ENCODE measurements at regions not wholly inside any gene's neighbourhood (a gene's known extent, or its start where the extent isn't known, plus 50 kb on each side); places are given as distances from the start of the nearest gene placed in this dataset.

GRCh38 chr6:137792160-137793033 lies 74.7 kb upstream of the TNFAIP3 start:
- no peak for TF ChIP-seq PATZ1 (CRISPR knock-in tag; IDR thresholded peaks at IDR 0.05; ENCODE audit: borderline replicate concordance)
- no peak for TF ChIP-seq PPARA (CRISPR knock-in tag; IDR thresholded peaks at IDR 0.05; ENCODE audit: borderline replicate concordance)
- TF ChIP-seq, protein P1, sequence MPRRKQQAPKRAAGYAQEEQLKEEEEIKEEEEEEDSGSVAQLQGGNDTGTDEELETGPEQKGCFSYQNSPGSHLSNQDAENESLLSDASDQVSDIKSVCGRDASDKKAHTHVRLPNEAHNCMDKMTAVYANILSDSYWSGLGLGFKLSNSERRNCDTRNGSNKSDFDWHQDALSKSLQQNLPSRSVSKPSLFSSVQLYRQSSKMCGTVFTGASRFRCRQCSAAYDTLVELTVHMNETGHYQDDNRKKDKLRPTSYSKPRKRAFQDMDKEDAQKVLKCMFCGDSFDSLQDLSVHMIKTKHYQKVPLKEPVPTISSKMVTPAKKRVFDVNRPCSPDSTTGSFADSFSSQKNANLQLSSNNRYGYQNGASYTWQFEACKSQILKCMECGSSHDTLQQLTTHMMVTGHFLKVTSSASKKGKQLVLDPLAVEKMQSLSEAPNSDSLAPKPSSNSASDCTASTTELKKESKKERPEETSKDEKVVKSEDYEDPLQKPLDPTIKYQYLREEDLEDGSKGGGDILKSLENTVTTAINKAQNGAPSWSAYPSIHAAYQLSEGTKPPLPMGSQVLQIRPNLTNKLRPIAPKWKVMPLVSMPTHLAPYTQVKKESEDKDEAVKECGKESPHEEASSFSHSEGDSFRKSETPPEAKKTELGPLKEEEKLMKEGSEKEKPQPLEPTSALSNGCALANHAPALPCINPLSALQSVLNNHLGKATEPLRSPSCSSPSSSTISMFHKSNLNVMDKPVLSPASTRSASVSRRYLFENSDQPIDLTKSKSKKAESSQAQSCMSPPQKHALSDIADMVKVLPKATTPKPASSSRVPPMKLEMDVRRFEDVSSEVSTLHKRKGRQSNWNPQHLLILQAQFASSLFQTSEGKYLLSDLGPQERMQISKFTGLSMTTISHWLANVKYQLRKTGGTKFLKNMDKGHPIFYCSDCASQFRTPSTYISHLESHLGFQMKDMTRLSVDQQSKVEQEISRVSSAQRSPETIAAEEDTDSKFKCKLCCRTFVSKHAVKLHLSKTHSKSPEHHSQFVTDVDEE (CRISPR knock-in tag; IDR thresholded peaks at IDR 0.05): no peak
- no peak for TF ChIP-seq TCF4 (CRISPR knock-in tag; IDR thresholded peaks at IDR 0.05; ENCODE audit: borderline replicate concordance)
- TF ChIP-seq ZNF8 (CRISPR knock-in tag; IDR thresholded peaks at IDR 0.05): no peak
- no peak for TF ChIP-seq RARB (CRISPR knock-in tag; IDR thresholded peaks at IDR 0.05)
- no peak for TF ChIP-seq ZC3H10 (CRISPR knock-in tag; IDR thresholded peaks at IDR 0.05)
- no peak for TF ChIP-seq CREB5 (CRISPR knock-in tag; IDR thresholded peaks at IDR 0.05; ENCODE audit: low read depth)
- ATAC-seq: no peak

GRCh38 chr6:137793805-137794515 lies 73.1 kb upstream of the TNFAIP3 start:
- no peak for ATAC-seq
- TF ChIP-seq ESRRG (CRISPR knock-in tag; IDR thresholded peaks at IDR 0.05) (no peak), PPARA (CRISPR knock-in tag; IDR thresholded peaks at IDR 0.05; ENCODE audit: borderline replicate concordance) (no peak), RARB (CRISPR knock-in tag; IDR thresholded peaks at IDR 0.05) (no peak), BACH2 (CRISPR knock-in tag; IDR thresholded peaks at IDR 0.05; ENCODE audit: borderline replicate concordance) (no peak), CSRNP3 (CRISPR knock-in tag; IDR thresholded peaks at IDR 0.05) (no peak), PATZ1 (CRISPR knock-in tag; IDR thresholded peaks at IDR 0.05; ENCODE audit: borderline replicate concordance) (no peak), ZFP30 (CRISPR knock-in tag; IDR thresholded peaks at IDR 0.05) (no peak), OSR1 (CRISPR knock-in tag; IDR thresholded peaks at IDR 0.05) (no peak), ARNTL (CRISPR knock-in tag; IDR thresholded peaks at IDR 0.05; ENCODE audit: borderline replicate concordance, low read depth) (no peak)

DNA sequence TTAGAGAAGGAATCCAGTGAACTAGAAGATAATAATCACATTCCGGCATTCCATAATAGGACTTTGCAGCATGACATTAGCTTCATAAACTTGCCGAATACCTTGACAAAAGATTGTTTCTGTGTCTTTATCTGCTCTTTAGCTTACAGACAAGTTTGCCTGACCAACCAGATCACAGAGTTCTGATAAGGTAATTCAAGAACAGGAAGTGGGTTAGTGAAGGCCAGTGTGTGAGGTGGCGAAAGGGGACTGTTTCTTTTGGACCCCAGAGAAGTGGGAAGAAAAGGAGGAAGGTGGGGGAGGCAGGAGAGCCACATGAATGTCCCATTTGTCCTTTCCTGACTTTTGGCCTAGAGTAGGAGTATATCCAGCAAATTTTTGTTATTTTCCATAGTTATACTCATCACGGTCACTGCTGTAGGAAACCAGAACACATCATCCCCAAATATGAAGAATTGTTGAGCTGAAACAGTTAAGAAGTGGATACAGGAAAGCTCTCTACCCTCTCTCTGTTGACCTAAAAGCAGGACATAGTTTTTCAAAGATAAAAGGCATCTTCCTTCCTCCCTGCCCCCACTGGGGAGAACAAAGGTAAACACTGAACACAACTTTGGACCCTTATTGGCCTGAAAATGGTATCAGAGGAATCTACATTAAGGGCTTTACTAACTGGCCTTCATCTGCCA lies 72.4 kb upstream of the TNFAIP3 start:
- TF ChIP-seq RARB (CRISPR knock-in tag; IDR thresholded peaks at IDR 0.05) (no peak), PATZ1 (CRISPR knock-in tag; IDR thresholded peaks at IDR 0.05; ENCODE audit: borderline replicate concordance) (no peak), ISL1 (CRISPR knock-in tag; IDR thresholded peaks at IDR 0.05) (no peak), CSDC2 (CRISPR knock-in tag; IDR thresholded peaks at IDR 0.05) (no peak), SNAI2 (CRISPR knock-in tag; IDR thresholded peaks at IDR 0.05) (no peak), ARNTL (CRISPR knock-in tag; IDR thresholded peaks at IDR 0.05; ENCODE audit: borderline replicate concordance, low read depth) (no peak)
- TF ChIP-seq, protein P1 (CRISPR knock-in tag; IDR thresholded peaks at IDR 0.05): no peak
- no peak for ATAC-seq
